Effector memory CD4-positive, alpha-beta T cell (primary cell): ENCODE measurements at regions not wholly inside any gene's neighbourhood (a gene's known extent, or its start where the extent isn't known, plus 50 kb on each side); places are given as distances from the start of the nearest gene placed in this dataset.

Source experiments
- DNase-seq, 3 donors: peaks; one replicate each; pipeline ENCODE4 v3.0.0-alpha.2; 2020
- H3K27ac ChIP-seq: 2 replicates; pipeline ENCODE4 v1.7.0; 2013; ENCODE audit warnings: mild to moderate bottlenecking, low read length, moderate library complexity; ENCODE audit not compliant: insufficient read depth, poor library complexity, severe bottlenecking
- H3K27me3 ChIP-seq: replicated peaks from 2 replicates; pipeline ENCODE4 v1.7.0; 2013; ENCODE audit warnings: mild to moderate bottlenecking, low read length; ENCODE audit not compliant: insufficient read depth, control insufficient read depth, poor library complexity, severe bottlenecking
- H3K36me3 ChIP-seq: 2 replicates; pipeline ENCODE4 v1.7.0; 2013; ENCODE audit warnings: mild to moderate bottlenecking, low read length, moderate library complexity; ENCODE audit not compliant: control insufficient read depth, insufficient read depth
- H3K4me1 ChIP-seq: 2 replicates; pipeline ENCODE4 v1.7.0; 2013; ENCODE audit warnings: low read length, mild to moderate bottlenecking; ENCODE audit not compliant: control insufficient read depth, insufficient read depth, poor library complexity, severe bottlenecking
- H3K4me3 ChIP-seq: 2 replicates; pipeline ENCODE4 v1.7.0; 2013; ENCODE audit warnings: low read length, low read depth, mild to moderate bottlenecking; ENCODE audit not compliant: insufficient read depth, poor library complexity, severe bottlenecking
- H3K9me3 ChIP-seq: 2 replicates; pipeline ENCODE4 v1.7.0; 2013; ENCODE audit warnings: mild to moderate bottlenecking, low read length, moderate library complexity; ENCODE audit not compliant: control insufficient read depth

GRCh38 chr13:48901781-48902180 lies 73.9 kb upstream of the FNDC3A start:
- Histone ChIP-seq H3K4me1 (no peaks in the 10 kb centered on the region), H3K36me3 (no peaks in the 10 kb centered on the region), H3K27ac (no peak overlapping the region), H3K27me3 (no peaks in the 10 kb centered on the region), H3K4me3 (no peak overlapping the region), H3K9me3 (no peaks in the 10 kb centered on the region)
- no peak for DNase-seq

- no peak overlapping the region for H3K27ac ChIP-seq
- no peak overlapping the region for H3K4me3 ChIP-seq
These were observed 73.3 kb upstream of the FNDC3A start for GRCh38 chr13:48902368-48902767.

GRCh38 chr13:48904668-48905290 lies 70.9 kb upstream of the FNDC3A start:
- Histone ChIP-seq H3K4me1 (no peaks in the 10 kb centered on the region), H3K4me3 (no peak overlapping the region), H3K9me3 (no peaks in the 10 kb centered on the region), H3K27me3 (no peaks in the 10 kb centered on the region), H3K27ac (no peak overlapping the region), H3K36me3 (no peaks in the 10 kb centered on the region)
- no peak for DNase-seq

More at GRCh38 chr13:48902368-48902767, 73.3 kb upstream of the FNDC3A start:
- no peaks in the 10 kb centered on the region for H3K27me3 ChIP-seq
- no peaks in the 10 kb centered on the region for H3K9me3 ChIP-seq
- no peaks in the 10 kb centered on the region for H3K4me1 ChIP-seq
- no peaks in the 10 kb centered on the region for H3K36me3 ChIP-seq
- DNase-seq: no peak

- Histone ChIP-seq H3K36me3 (no peaks in the 10 kb centered on the region), H3K27me3 (no peaks in the 10 kb centered on the region), H3K4me3 (no peak overlapping the region), H3K4me1 (no peaks in the 10 kb centered on the region), H3K9me3 (no peaks in the 10 kb centered on the region), H3K27ac (no peak overlapping the region)
- no peak for DNase-seq
These were observed 69.5 kb upstream of the FNDC3A start for GRCh38 chr13:48906200-48906599.

GRCh38 chr13:48908381-48909055 lies 67.2 kb upstream of the FNDC3A start:
- Histone ChIP-seq H3K27ac (no peak overlapping the region), H3K27me3 (no peaks in the 10 kb centered on the region), H3K9me3 (no peaks in the 10 kb centered on the region), H3K36me3 (no peaks in the 10 kb centered on the region), H3K4me1 (no peaks in the 10 kb centered on the region), H3K4me3 (no peak overlapping the region)
- no peak for DNase-seq

GRCh38 chr13:48909056-48909389 lies 66.7 kb upstream of the FNDC3A start:
- H3K4me3 ChIP-seq: no peak overlapping the region
- H3K4me1 ChIP-seq: no peaks in the 10 kb centered on the region
- DNase-seq: no peak
- no peak overlapping the region for H3K27ac ChIP-seq
- no peaks in the 10 kb centered on the region for H3K9me3 ChIP-seq
- no peaks in the 10 kb centered on the region for H3K36me3 ChIP-seq
- no peaks in the 10 kb centered on the region for H3K27me3 ChIP-seq

- DNase-seq: no peak
- no peaks in the 10 kb centered on the region for H3K4me1 ChIP-seq
These were observed 65.0 kb upstream of the FNDC3A start for GRCh38 chr13:48910686-48911085.

GRCh38 chr13:48919751-48920150 lies 56.0 kb upstream of the FNDC3A start:
- H3K36me3 ChIP-seq: no peaks in the 10 kb centered on the region
- H3K4me3 ChIP-seq: no peak overlapping the region
- H3K4me1 ChIP-seq: no peaks in the 10 kb centered on the region
- H3K27me3 ChIP-seq: no peaks in the 10 kb centered on the region
- DNase-seq: no peak
- no peak overlapping the region for H3K27ac ChIP-seq
- H3K9me3 ChIP-seq: no peaks in the 10 kb centered on the region

More at GRCh38 chr13:48910686-48911085, 65.0 kb upstream of the FNDC3A start:
- Histone ChIP-seq H3K36me3 (no peaks in the 10 kb centered on the region), H3K9me3 (no peaks in the 10 kb centered on the region), H3K4me3 (no peak overlapping the region), H3K27ac (no peak overlapping the region), H3K27me3 (no peaks in the 10 kb centered on the region)

- no peak for DNase-seq
- no peak overlapping the region for H3K4me3 ChIP-seq
- no peaks in the 10 kb centered on the region for H3K4me1 ChIP-seq
- no peak overlapping the region for H3K27ac ChIP-seq
- H3K9me3 ChIP-seq: no peaks in the 10 kb centered on the region
- H3K36me3 ChIP-seq: no peaks in the 10 kb centered on the region
- H3K27me3 ChIP-seq: no peaks in the 10 kb centered on the region
These were observed 55.0 kb upstream of the FNDC3A start for GRCh38 chr13:48920730-48921129.

GRCh38 chr13:48923376-48923775 lies 52.3 kb upstream of the FNDC3A start:
- Histone ChIP-seq H3K4me1 (no peaks in the 10 kb centered on the region), H3K36me3 (no peaks in the 10 kb centered on the region), H3K9me3 (no peaks in the 10 kb centered on the region), H3K4me3 (no peak overlapping the region), H3K27me3 (no peaks in the 10 kb centered on the region), H3K27ac (no peak overlapping the region)
- no peak for DNase-seq
